ENCODE measurements at regions not wholly inside any gene's neighbourhood (a gene's known extent, or its start where the extent isn't known, plus 50 kb on each side); places are given as distances from the start of the nearest gene placed in this dataset.

- Mint-ChIP-seq H3K4me1 (ENCODE audit: low read depth) (no peaks in the 10 kb centered on the region), H3K36me3 (ENCODE audit: low read depth) (no peaks in the 10 kb centered on the region), H3K27me3 (no peaks in the 10 kb centered on the region), H3K4me3 (no peak overlapping the region), H3K9me3 (no peaks in the 10 kb centered on the region), H3K27ac (no peak overlapping the region)
- H3K27me3 ChIP-seq (ENCODE audit: control insufficient read depth in 1 of 2, insufficient read depth in 2 of 2, low read length in 2 of 2), result peaks cover 0 to 3% of the 10 kb centered on the region in 2 experiments
- ChIA-PET POLR2A (no interaction called here), CTCF (no interaction called here)
- ATAC-seq (ENCODE audit: poor library complexity) (no peak), DNase-seq (no peak)
- no peak overlapping the region for H3K4me3 ChIP-seq (ENCODE audit: low read length)
- H3K4me1 ChIP-seq (ENCODE audit: insufficient read depth, low read length), result no peaks in the 10 kb centered on the region
- intact Hi-C loops (cut with DNase I, micrococcal nuclease), result no loop called here
- H3K27ac ChIP-seq (ENCODE audit: low read depth in 1 of 2, low read length in 2 of 2), result no peak overlapping the region
- no peaks in the 10 kb centered on the region for H3K36me3 ChIP-seq (ENCODE audit: insufficient read depth, low read length)
- no peak for TF ChIP-seq CTCF (IDR thresholded peaks at IDR 0.05)
- H3K9me3 ChIP-seq (ENCODE audit: control insufficient read depth in 1 of 2, insufficient read depth in 1 of 2, low read length in 2 of 2), result peaks cover 0 to 7% of the 10 kb centered on the region in 2 experiments
Observed at GRCh38 chr18:10346749-10347415, 107.6 kb upstream of the APCDD1 start.

- Mint-ChIP-seq H3K4me1 (ENCODE audit: low read depth) (no peaks in the 10 kb centered on the region), H3K27me3 (no peaks in the 10 kb centered on the region)
Observed at GRCh38 chr18:10349561-10349960, 104.9 kb upstream of the APCDD1 start.

GRCh38 chr18:10350661-10351060 is 103.8 kb upstream of the APCDD1 start:
- ATAC-seq (ENCODE audit: poor library complexity) (no peak), DNase-seq (no peak)
- intact Hi-C loops (cut with DNase I, micrococcal nuclease), result no loop called here
- no peak for TF ChIP-seq CTCF (IDR thresholded peaks at IDR 0.05)
- no peak overlapping the region for H3K27ac Mint-ChIP-seq
- H3K9me3 Mint-ChIP-seq, result no peaks in the 10 kb centered on the region
- no peaks in the 10 kb centered on the region for H3K27me3 Mint-ChIP-seq
- no peaks in the 10 kb centered on the region for H3K36me3 Mint-ChIP-seq (ENCODE audit: low read depth)
- CTCF ChIA-PET, result no interaction called here
- H3K4me1 Mint-ChIP-seq (ENCODE audit: low read depth), result no peaks in the 10 kb centered on the region
- Histone ChIP-seq H3K9me3 (ENCODE audit: control insufficient read depth in 1 of 2, insufficient read depth in 1 of 2, low read length in 2 of 2) (no peaks in the 10 kb centered on the region), H3K4me3 (ENCODE audit: low read length) (no peak overlapping the region), H3K4me1 (ENCODE audit: insufficient read depth, low read length) (no peaks in the 10 kb centered on the region), H3K27me3 (ENCODE audit: control insufficient read depth in 1 of 2, insufficient read depth in 2 of 2, low read length in 2 of 2) (peaks cover 0 to 3% of the 10 kb centered on the region in 2 experiments), H3K27ac (ENCODE audit: low read depth in 1 of 2, low read length in 2 of 2) (no peak overlapping the region), H3K36me3 (ENCODE audit: insufficient read depth, low read length) (no peaks in the 10 kb centered on the region)
- POLR2A ChIA-PET, result no interaction called here
- no peak overlapping the region for H3K4me3 Mint-ChIP-seq

More at GRCh38 chr18:10349561-10349960, 104.9 kb upstream of the APCDD1 start:
- CTCF ChIA-PET, result no interaction called here
- intact Hi-C loops (cut with DNase I, micrococcal nuclease), result no loop called here
- no peaks in the 10 kb centered on the region for H3K9me3 Mint-ChIP-seq
- Histone ChIP-seq H3K4me3 (ENCODE audit: low read length) (no peak overlapping the region), H3K4me1 (ENCODE audit: insufficient read depth, low read length) (no peaks in the 10 kb centered on the region), H3K36me3 (ENCODE audit: insufficient read depth, low read length) (no peaks in the 10 kb centered on the region), H3K27me3 (ENCODE audit: control insufficient read depth in 1 of 2, insufficient read depth in 2 of 2, low read length in 2 of 2) (peaks cover 0 to 3% of the 10 kb centered on the region in 2 experiments), H3K9me3 (ENCODE audit: control insufficient read depth in 1 of 2, insufficient read depth in 1 of 2, low read length in 2 of 2) (no peaks in the 10 kb centered on the region), H3K27ac (ENCODE audit: low read depth in 1 of 2, low read length in 2 of 2) (no peak overlapping the region)
- ATAC-seq (ENCODE audit: poor library complexity), result no peak
- TF ChIP-seq CTCF (IDR thresholded peaks at IDR 0.05), result no peak
- POLR2A ChIA-PET, result no interaction called here
- no peaks in the 10 kb centered on the region for H3K36me3 Mint-ChIP-seq (ENCODE audit: low read depth)
- no peak for DNase-seq
- H3K4me3 Mint-ChIP-seq, result no peak overlapping the region
- H3K27ac Mint-ChIP-seq, result no peak overlapping the region
